Muscle layer of colon (tissue), 2 donors: ENCODE measurements at regions not wholly inside any gene's neighbourhood (a gene's known extent, or its start where the extent isn't known, plus 50 kb on each side); places are given as distances from the start of the nearest gene placed in this dataset.

Experiments
- H3K27ac ChIP-seq: one replicate; pipeline ENCODE4 v1.7.0; 2013; ENCODE audit warnings: low read depth, mild to moderate bottlenecking, low read length, moderate library complexity
- H3K27me3 ChIP-seq, 2 donors: one replicate each; pipeline ENCODE4 v1.7.0; 2013; ENCODE audit warnings: low read length in 2 of 2, mild to moderate bottlenecking in 2 of 2; ENCODE audit not compliant: insufficient read depth in 2 of 2, control insufficient read depth in 1 of 2
- H3K36me3 ChIP-seq: one replicate; pipeline ENCODE4 v1.7.0; 2013; ENCODE audit warnings: mild to moderate bottlenecking, low read length; ENCODE audit not compliant: insufficient read depth
- H3K4me1 ChIP-seq: one replicate; pipeline ENCODE4 v1.7.0; 2013; ENCODE audit warnings: mild to moderate bottlenecking, low read length; ENCODE audit not compliant: insufficient read depth
- H3K4me3 ChIP-seq, 2 donors: one replicate each; pipeline ENCODE4 v1.7.0; 2013; ENCODE audit warnings: low read length in 2 of 2, low read depth in 1 of 2, mild to moderate bottlenecking in 1 of 2, moderate library complexity in 1 of 2
- H3K9ac ChIP-seq: one replicate; pipeline ENCODE4 v1.7.0; 2013; ENCODE audit warnings: low read length
- H3K9me3 ChIP-seq: one replicate; pipeline ENCODE4 v1.7.0; 2013; ENCODE audit warnings: mild to moderate bottlenecking, low read length
- donor health status: abdominal sarcoma.
- donor health status: Adenocarcinoma of cecum.

DNA sequence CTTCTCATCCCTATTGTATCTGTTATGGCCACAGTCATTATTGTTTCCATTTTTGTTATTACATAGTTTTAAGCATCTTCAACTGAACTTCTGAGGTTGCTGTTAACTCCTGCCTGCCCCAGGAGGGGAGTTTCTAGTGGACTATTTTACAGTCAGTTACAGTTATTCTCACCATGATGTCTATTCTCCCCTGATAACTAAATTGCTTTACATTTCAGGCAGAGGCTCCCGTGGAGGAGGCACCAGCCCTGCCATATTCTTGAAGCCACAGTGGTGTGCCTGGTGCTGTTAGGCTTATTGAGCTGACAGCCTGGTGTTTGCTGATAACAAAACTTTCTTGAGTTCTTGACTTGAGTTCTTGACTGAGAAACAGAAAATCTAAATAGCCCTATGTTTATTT, 256.4 kb downstream of the TFCP2L1 start:
- Histone ChIP-seq H3K4me1 (no peaks in the 10 kb centered on the region), H3K27ac (no peak overlapping the region), H3K9ac (no peak overlapping the region), H3K9me3 (no peaks in the 10 kb centered on the region), H3K36me3 (no peaks in the 10 kb centered on the region), H3K27me3 (no peaks in the 10 kb centered on the region), H3K4me3 (no peak overlapping the region)

DNA sequence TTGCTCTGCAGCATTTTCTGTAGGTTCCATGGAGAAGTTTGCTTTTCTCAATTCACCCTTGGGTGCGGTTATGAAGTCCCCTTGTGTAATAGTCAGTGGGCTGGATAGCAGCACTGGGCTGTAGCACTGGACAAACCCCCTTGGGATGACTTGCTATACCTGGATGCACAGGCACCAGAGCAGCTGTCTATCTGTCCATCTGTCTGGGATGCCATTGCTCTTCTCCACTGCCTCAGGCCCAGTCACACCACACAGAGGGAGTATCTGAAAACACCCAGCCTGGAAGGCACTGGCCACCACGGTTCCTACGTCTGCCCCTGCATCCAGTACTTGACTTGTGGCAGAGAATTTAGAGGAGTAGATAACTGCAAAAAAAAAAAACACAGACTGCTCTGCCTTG, 254.5 kb downstream of the TFCP2L1 start:
- Histone ChIP-seq H3K27ac (no peak overlapping the region), H3K4me3 (no peak overlapping the region), H3K4me1 (no peaks in the 10 kb centered on the region), H3K27me3 (no peaks in the 10 kb centered on the region), H3K36me3 (no peaks in the 10 kb centered on the region), H3K9me3 (no peaks in the 10 kb centered on the region), H3K9ac (no peak overlapping the region)

DNA sequence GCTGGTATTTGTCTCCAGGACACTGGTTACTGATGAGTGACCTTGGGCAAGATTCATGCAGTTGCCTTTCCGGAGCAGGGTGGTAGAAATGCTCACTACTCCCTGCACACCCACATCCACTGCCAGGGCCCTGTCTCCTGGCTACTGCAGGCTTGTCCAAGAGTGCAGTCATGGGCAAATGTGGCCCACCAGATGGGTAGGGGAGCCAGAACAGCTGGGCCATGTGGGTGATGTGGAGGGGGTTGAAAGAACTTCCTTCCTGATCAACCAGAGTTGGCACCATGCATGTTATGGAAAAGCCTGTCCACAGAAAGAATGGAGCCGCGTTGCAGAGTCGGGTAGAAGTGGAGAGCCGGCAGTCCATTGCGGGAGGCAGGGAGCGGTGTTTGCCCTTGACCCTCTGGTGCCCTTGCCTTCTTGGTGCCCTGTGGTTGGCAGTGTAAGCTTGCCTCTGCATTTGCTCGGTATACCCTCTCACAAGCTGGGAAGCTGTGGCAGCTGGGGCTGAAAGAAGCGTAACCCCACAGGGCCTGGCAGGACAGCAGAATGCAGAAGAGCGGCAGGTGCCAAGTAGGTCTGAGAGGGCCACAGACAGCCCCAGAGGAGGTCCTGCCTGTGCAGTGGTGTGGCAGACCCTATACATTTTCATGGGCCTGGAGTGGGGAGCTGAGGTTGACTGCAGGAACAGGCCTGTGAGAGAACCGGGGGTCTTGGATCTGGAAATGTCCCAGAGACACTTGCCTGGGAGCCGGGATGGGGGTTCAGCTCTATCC, 253.2 kb downstream of the TFCP2L1 start:
- H3K4me3 ChIP-seq = no peak overlapping the region
- no peaks in the 10 kb centered on the region for H3K36me3 ChIP-seq
- no peaks in the 10 kb centered on the region for H3K4me1 ChIP-seq
- H3K9me3 ChIP-seq = no peaks in the 10 kb centered on the region
- H3K27me3 ChIP-seq = no peaks in the 10 kb centered on the region
- no peak overlapping the region for H3K9ac ChIP-seq
- no peak overlapping the region for H3K27ac ChIP-seq

DNA sequence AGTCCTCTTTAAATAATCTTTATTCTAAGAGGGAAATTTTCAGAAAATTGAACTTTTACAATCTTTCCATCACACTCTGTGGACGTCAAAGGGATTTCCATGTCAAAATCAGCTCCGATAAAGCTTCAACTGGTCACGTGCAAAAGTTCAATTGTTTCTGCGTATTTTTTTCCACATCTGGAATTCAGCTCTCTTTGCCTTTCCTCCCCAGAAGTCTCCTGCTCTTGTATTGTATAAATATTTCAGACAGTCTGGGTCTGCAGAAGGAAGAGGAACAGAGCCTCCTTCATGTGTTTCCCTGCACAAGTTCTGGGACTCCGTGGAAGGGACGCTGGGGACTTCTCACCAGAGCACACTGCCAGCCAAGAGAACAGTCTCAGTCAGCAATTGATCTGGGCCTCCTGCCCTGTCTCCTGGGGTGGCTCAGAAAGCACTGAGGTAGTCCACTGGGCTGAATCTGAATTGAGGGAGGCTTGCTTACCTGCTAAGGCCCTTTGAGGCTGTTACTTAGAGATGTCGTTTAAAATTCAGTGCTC, 251.5 kb downstream of the TFCP2L1 start:
- Histone ChIP-seq H3K27ac (no peak overlapping the region), H3K4me3 (no peak overlapping the region), H3K9ac (no peak overlapping the region), H3K9me3 (no peaks in the 10 kb centered on the region), H3K36me3 (no peaks in the 10 kb centered on the region), H3K27me3 (no peaks in the 10 kb centered on the region), H3K4me1 (no peaks in the 10 kb centered on the region)

DNA sequence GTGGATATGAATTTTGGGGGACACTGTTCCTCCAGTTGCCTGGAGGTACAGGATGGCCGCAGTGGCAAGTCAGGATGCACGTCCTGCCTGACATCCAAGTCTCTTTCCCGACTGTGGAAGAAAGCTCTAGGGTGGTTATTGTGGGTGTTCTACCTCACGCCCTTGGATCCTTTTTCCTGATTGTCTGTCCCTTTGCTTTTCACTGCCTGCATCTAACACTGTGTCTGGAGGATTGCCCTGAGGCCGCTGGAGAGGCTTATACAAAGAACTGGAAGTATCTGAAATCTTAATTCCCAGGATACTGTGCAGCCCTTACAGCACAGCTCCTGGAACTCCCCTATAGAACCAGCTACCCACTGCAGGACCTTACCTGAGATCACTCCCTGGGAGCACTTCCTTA, 250.5 kb downstream of the TFCP2L1 start:
- Histone ChIP-seq H3K4me3 (no peak overlapping the region), H3K9me3 (no peaks in the 10 kb centered on the region), H3K9ac (no peak overlapping the region), H3K27me3 (no peaks in the 10 kb centered on the region), H3K4me1 (no peaks in the 10 kb centered on the region), H3K36me3 (no peaks in the 10 kb centered on the region), H3K27ac (no peak overlapping the region)

- Histone ChIP-seq H3K9me3 (no peaks in the 10 kb centered on the region), H3K36me3 (no peaks in the 10 kb centered on the region), H3K9ac (no peak overlapping the region), H3K27me3 (no peaks in the 10 kb centered on the region), H3K27ac (no peak overlapping the region), H3K4me1 (no peaks in the 10 kb centered on the region), H3K4me3 (no peak overlapping the region)
Observed at GRCh38 chr2:121036226-121036692, 248.7 kb downstream of the TFCP2L1 start.

DNA sequence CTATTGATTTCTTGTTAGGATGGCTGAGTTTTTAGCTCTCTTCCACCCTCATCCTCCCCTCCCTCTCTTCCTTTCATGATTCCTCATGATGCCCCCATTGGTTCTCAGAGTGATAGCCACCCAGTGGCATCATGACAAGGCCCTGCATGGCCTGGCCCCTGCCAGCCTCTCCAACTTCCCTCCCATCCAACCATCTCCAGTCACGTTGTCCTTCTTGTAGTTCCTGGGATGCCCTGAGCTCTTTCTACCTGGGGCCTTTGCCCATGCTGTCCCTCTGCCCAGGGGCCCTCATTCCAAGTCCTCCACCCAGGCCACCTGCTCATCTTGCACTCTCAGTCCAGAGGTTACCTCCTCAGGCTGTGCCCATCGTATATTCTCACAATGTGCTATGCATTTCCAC, 247.5 kb downstream of the TFCP2L1 start:
- Histone ChIP-seq H3K27me3 (no peaks in the 10 kb centered on the region), H3K4me1 (no peaks in the 10 kb centered on the region), H3K9me3 (no peaks in the 10 kb centered on the region), H3K4me3 (no peak overlapping the region), H3K36me3 (no peaks in the 10 kb centered on the region), H3K27ac (no peak overlapping the region), H3K9ac (no peak overlapping the region)

DNA sequence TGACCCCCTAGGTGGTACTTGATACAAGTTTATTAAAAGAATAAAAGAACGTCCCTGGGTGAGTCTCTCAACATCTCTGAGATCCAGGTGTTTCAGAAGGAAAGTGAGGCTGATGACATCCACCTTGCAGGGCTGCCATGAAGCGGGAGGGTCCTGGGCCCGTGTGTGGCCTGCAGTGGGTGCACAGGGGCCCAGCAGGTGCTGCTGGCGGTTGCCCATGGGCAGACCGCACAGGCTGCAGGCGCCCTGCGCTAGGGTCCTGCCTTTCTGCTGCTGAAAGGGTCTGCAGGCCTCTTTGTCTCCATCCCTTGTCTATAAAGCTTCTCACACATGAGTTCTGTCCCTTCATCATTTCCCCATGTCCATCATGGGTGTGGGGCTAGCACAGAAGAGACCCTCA, 247.0 kb downstream of the TFCP2L1 start:
- Histone ChIP-seq H3K27ac (no peak overlapping the region), H3K9me3 (no peaks in the 10 kb centered on the region)

GRCh38 chr2:121038431-121038830, 246.6 kb downstream of the TFCP2L1 start:
- Histone ChIP-seq H3K4me1 (no peaks in the 10 kb centered on the region), H3K36me3 (no peaks in the 10 kb centered on the region), H3K4me3 (no peak overlapping the region), H3K27me3 (no peaks in the 10 kb centered on the region), H3K9me3 (no peaks in the 10 kb centered on the region), H3K27ac (no peak overlapping the region), H3K9ac (no peak overlapping the region)

More for the DNA sequence above, 247.0 kb downstream of the TFCP2L1 start:
- Histone ChIP-seq H3K36me3 (no peaks in the 10 kb centered on the region), H3K4me3 (no peak overlapping the region), H3K9ac (no peak overlapping the region), H3K4me1 (no peaks in the 10 kb centered on the region), H3K27me3 (no peaks in the 10 kb centered on the region)

- Histone ChIP-seq H3K9me3 (no peaks in the 10 kb centered on the region), H3K4me1 (no peaks in the 10 kb centered on the region), H3K27me3 (no peaks in the 10 kb centered on the region), H3K9ac (no peak overlapping the region), H3K27ac (no peak overlapping the region), H3K36me3 (no peaks in the 10 kb centered on the region), H3K4me3 (no peak overlapping the region)
Observed at GRCh38 chr2:121038891-121039616, 245.9 kb downstream of the TFCP2L1 start.

DNA sequence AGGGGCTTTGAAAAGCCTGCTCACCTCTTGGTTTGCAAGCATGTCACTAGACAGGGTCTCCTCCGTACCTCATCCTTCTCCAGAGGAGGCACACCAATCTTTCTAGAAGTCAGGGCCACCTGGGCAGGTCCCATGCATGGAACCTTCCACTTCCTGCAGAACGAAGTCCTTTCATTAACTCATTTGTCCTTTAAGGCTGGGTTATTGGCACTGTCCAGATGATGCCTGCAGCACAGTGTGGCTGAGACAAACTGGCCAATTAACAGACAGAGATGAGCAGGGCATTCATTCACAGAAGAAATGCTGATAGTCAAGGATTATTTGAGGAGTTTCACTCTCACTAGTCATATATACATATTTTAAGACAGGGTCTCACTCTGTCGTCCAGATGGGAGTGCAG, 245.3 kb downstream of the TFCP2L1 start:
- Histone ChIP-seq H3K4me3 (no peak overlapping the region), H3K36me3 (no peaks in the 10 kb centered on the region), H3K27me3 (no peaks in the 10 kb centered on the region), H3K27ac (no peak overlapping the region), H3K9ac (no peak overlapping the region), H3K4me1 (no peaks in the 10 kb centered on the region), H3K9me3 (no peaks in the 10 kb centered on the region)
